ENCODE measurements at regions not wholly inside any gene's neighbourhood (a gene's known extent, or its start where the extent isn't known, plus 50 kb on each side); places are given as distances from the start of the nearest gene placed in this dataset.

DNA sequence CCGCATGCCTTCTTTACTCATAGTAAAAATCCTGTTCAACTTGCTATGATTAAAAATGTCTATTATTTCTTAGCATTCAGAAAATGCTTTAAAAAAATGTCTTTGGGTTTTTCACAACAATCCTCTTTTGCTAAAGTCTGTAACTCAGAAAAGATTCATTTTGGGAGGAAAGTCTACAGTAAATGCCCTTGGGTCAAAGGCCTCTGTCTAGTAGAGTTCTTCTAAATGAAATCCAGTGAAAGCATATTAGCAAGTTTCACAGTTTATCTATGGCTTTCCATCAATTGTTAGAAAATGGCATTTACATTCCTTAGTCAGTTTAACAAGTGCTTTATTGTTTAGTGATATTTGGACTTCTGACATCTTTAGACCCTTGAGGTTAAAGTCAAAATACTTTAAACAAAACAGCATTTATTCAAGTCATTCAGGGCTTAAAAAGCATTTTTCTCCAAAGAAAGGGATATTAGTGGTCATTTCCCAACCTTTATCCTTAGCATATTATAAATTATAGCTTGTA is 137.1 kb upstream of the TARS1 start:
- intact Hi-C loops (cut with micrococcal nuclease) = loop anchor here (5.0 kb wide), 2 partner anchors 99 to 366 kb away; no protein-coding TSS in a partner anchor

DNA sequence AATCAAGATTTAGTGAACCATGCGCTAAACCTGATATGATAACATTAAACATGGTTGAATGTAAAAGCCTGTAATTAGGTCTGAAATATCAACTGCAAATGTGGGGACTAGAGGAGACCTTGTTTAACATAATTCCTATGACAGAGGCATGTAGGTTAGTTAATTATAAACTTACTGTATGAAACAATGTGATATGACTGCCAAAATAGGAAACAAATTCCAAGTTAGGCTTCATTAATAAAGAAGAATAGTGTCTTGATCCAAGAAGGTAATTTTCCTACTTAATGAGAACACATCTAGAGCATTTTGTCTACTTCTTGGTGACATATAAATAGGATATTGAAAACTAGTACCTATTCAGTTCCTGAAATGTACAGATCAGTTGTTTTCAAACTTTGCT is 136.2 kb upstream of the TARS1 start:
- H3F3A ChIP-seq (ENCODE audit: low read length, unreplicated experiment) = no peaks in the 10 kb centered on the region
- no peak overlapping the region for H3K9ac ChIP-seq (ENCODE audit: low read length)
- DNase-seq (no peak), ATAC-seq (no peak)
- H3K36me3 ChIP-seq (ENCODE audit: low read depth, low read length) = no peaks in the 10 kb centered on the region; the same call in 1 of the 2 replicates
- intact Hi-C loops (cut with micrococcal nuclease) = loop anchor here (5.0 kb wide), 2 partner anchors 98 to 367 kb away; no protein-coding TSS in a partner anchor
- no peaks in the 10 kb centered on the region for H3K27me3 ChIP-seq (ENCODE audit: low read length)
- H3K4me1 ChIP-seq (ENCODE audit: insufficient read depth, low read length) = peaks cover 12% of the 10 kb centered on the region
- no peak overlapping the region for H3K27ac ChIP-seq (ENCODE audit: low read length)
- H4K20me1 ChIP-seq (ENCODE audit: low read length) = no peaks in the 10 kb centered on the region
- no peak overlapping the region for H3K4me3 ChIP-seq (ENCODE audit: low read length)
- ChIA-PET CTCF (no interaction called here), POLR2A (ENCODE audit: unreplicated experiment) (no interaction called here)
- no peaks in the 10 kb centered on the region for H3K9me2 ChIP-seq (replicated peaks; ENCODE audit: low read length)
- TF ChIP-seq EZH2phosphoT487 (IDR thresholded peaks at IDR 0.05; ENCODE audit: borderline replicate concordance, low read length) = no peak
- no peak for TF ChIP-seq EZH2 (IDR thresholded peaks at IDR 0.05; ENCODE audit: low read length, unreplicated experiment)
- TF ChIP-seq, protein P1, sequence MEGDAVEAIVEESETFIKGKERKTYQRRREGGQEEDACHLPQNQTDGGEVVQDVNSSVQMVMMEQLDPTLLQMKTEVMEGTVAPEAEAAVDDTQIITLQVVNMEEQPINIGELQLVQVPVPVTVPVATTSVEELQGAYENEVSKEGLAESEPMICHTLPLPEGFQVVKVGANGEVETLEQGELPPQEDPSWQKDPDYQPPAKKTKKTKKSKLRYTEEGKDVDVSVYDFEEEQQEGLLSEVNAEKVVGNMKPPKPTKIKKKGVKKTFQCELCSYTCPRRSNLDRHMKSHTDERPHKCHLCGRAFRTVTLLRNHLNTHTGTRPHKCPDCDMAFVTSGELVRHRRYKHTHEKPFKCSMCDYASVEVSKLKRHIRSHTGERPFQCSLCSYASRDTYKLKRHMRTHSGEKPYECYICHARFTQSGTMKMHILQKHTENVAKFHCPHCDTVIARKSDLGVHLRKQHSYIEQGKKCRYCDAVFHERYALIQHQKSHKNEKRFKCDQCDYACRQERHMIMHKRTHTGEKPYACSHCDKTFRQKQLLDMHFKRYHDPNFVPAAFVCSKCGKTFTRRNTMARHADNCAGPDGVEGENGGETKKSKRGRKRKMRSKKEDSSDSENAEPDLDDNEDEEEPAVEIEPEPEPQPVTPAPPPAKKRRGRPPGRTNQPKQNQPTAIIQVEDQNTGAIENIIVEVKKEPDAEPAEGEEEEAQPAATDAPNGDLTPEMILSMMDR (conservative IDR thresholded peaks at IDR 0.05; ENCODE audit: low read depth, low read length) = no peak
- H3K4me2 ChIP-seq (ENCODE audit: low read length) = no peak overlapping the region
- no peak overlapping the region for H2AFZ ChIP-seq (ENCODE audit: low read length)
- no peaks in the 10 kb centered on the region for H3K79me2 ChIP-seq (ENCODE audit: low read length)
- no peaks in the 10 kb centered on the region for H3K9me3 ChIP-seq (ENCODE audit: low read length)
- BruUV-seq (replicated peaks) = no TSS peak

More for the DNA sequence above, 137.1 kb upstream of the TARS1 start:
- no peaks in the 10 kb centered on the region for H3K9me2 ChIP-seq (replicated peaks; ENCODE audit: low read length)
- no peak overlapping the region for H2AFZ ChIP-seq (ENCODE audit: low read length)
- H4K20me1 ChIP-seq (ENCODE audit: low read length) = no peaks in the 10 kb centered on the region
- peaks cover 21% of the 10 kb centered on the region for H3K4me1 ChIP-seq (ENCODE audit: insufficient read depth, low read length)
- H3K27ac ChIP-seq (ENCODE audit: low read length) = no peak overlapping the region
- no peak for TF ChIP-seq EZH2 (IDR thresholded peaks at IDR 0.05; ENCODE audit: low read length, unreplicated experiment)
- TF ChIP-seq, protein P1 (conservative IDR thresholded peaks at IDR 0.05; ENCODE audit: low read depth, low read length) = no peak
- TF ChIP-seq EZH2phosphoT487 (IDR thresholded peaks at IDR 0.05; ENCODE audit: borderline replicate concordance, low read length) = no peak
- H3K9ac ChIP-seq (ENCODE audit: low read length) = no peak overlapping the region
- H3K4me2 ChIP-seq (ENCODE audit: low read length) = no peak overlapping the region
- no peaks in the 10 kb centered on the region for H3K79me2 ChIP-seq (ENCODE audit: low read length)
- CTCF ChIA-PET = no interaction called here
- no peak for DNase-seq
- no TSS peak for BruUV-seq (replicated peaks)
- no peaks in the 10 kb centered on the region; the same call in 1 of the 2 replicates for H3K36me3 ChIP-seq (ENCODE audit: low read depth, low read length)
- no peaks in the 10 kb centered on the region for H3K9me3 ChIP-seq (ENCODE audit: low read length)
- no peak overlapping the region for H3K4me3 ChIP-seq (ENCODE audit: low read length)
- H3F3A ChIP-seq (ENCODE audit: low read length, unreplicated experiment) = no peaks in the 10 kb centered on the region
- POLR2A ChIA-PET (ENCODE audit: unreplicated experiment) = no interaction called here
- ATAC-seq = no peak
- no peaks in the 10 kb centered on the region for H3K27me3 ChIP-seq (ENCODE audit: low read length)

DNA sequence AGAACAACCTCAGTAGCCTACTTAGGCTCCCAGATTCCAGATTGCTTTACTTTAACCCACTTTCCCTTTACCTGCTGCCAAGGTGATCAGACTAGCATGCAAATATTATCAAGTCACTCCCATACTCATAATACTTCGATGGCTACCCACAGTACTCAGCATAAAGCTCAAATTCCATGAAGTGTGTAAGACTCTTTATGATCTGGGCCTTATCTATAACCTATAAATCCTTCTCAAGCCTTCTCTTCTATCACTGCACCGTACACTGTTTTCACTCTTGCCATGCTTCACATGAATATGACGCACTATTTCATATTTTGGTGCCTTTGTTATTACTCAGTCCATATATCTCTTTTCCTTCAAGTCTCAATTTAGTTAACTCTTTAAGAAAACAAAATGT is 135.2 kb upstream of the TARS1 start:
- intact Hi-C loops (cut with micrococcal nuclease) = no loop called here
- no peak overlapping the region for H3K27ac ChIP-seq (ENCODE audit: low read length)
- no peaks in the 10 kb centered on the region for H3K9me3 ChIP-seq (ENCODE audit: low read length)
- no peak overlapping the region for H2AFZ ChIP-seq (ENCODE audit: low read length)
- ChIA-PET CTCF (interaction anchor here (0.6 kb wide), 1 partner anchor 45 kb away, joined by 4 read pairs; no protein-coding TSS in a partner anchor), POLR2A (ENCODE audit: unreplicated experiment) (no interaction called here)
- TF ChIP-seq EZH2phosphoT487 (IDR thresholded peaks at IDR 0.05; ENCODE audit: borderline replicate concordance, low read length) (no peak), EZH2 (IDR thresholded peaks at IDR 0.05; ENCODE audit: low read length, unreplicated experiment) (no peak)
- TF ChIP-seq, protein P1 (conservative IDR thresholded peaks at IDR 0.05; ENCODE audit: low read depth, low read length) = no peak
- no TSS peak for BruUV-seq (replicated peaks)
- no peak overlapping the region for H3K9ac ChIP-seq (ENCODE audit: low read length)
- no peak overlapping the region for H3K4me3 ChIP-seq (ENCODE audit: low read length)
- DNase-seq (no peak), ATAC-seq (no peak)
- no peaks in the 10 kb centered on the region for H3F3A ChIP-seq (ENCODE audit: low read length, unreplicated experiment)
- H3K4me2 ChIP-seq (ENCODE audit: low read length) = no peak overlapping the region
- no peaks in the 10 kb centered on the region for H4K20me1 ChIP-seq (ENCODE audit: low read length)
- H3K9me2 ChIP-seq (replicated peaks; ENCODE audit: low read length) = no peaks in the 10 kb centered on the region
- H3K4me1 ChIP-seq (ENCODE audit: insufficient read depth, low read length) = peaks cover 12% of the 10 kb centered on the region
- H3K27me3 ChIP-seq (ENCODE audit: low read length) = no peaks in the 10 kb centered on the region
- H3K79me2 ChIP-seq (ENCODE audit: low read length) = no peaks in the 10 kb centered on the region
- H3K36me3 ChIP-seq (ENCODE audit: low read depth, low read length) = no peaks in the 10 kb centered on the region; the same call in 1 of the 2 replicates

Data from PC-3 (cell line).